B cell (primary cell): ENCODE measurements at regions not wholly inside any gene's neighbourhood (a gene's known extent, or its start where the extent isn't known, plus 50 kb on each side); places are given as distances from the start of the nearest gene placed in this dataset.

ENCODE experiments used
- ATAC-seq: fragments of 200-7000 bp; cut with Tn5 transposase; one replicate; pipeline ENCODE4 v1.10.0; 2021; ENCODE audit warnings: low read depth, mild to moderate bottlenecking, moderate number of reproducible peaks, moderate library complexity
- CTCF ChIA-PET: fragments of 350-600 bp; sonication (Branson Sonifier 250); formaldehyde crosslinking; loops from one replicate; lab custom pipeline; 2021; ENCODE audit warnings: antibody characterized with exemption, inconsistent platforms; lab: Charles Lee
- POLR2A ChIA-PET: fragments of 350-600 bp; sonication (Branson Sonifier 250); formaldehyde crosslinking; loops from one replicate; lab custom pipeline; 2021; ENCODE audit warnings: antibody characterized with exemption; lab: Charles Lee
- DNase-seq: peaks from one replicate; pipeline ENCODE4 v3.0.0; 2013
- H2AFZ ChIP-seq: 2 replicates; pipeline ENCODE4 v1.6.1; 2012; ENCODE audit warnings: mild to moderate bottlenecking, low read depth, low read length; ENCODE audit not compliant: insufficient read depth, poor library complexity, severe bottlenecking
- H3K27ac ChIP-seq, 2 donors: 1 replicate in 1 of 2; 2 replicates in 1 of 2; pipeline ENCODE4 v1.5.1; 2012 to 2013; ENCODE audit warnings: low read length in 2 of 2, mild to moderate bottlenecking in 2 of 2, moderate library complexity in 1 of 2
- H3K27me3 ChIP-seq, 4 experiments: fragments of 200-600 bp in 1 of 4; sonication (generic) in 1 of 4; replicated peaks in 1 of 4; 1 replicate in 2 of 4; 2 replicates in 2 of 4; pipeline versions ENCODE4 v1.6.1 to v1.7.0; 2013 to 2016; ENCODE audit warnings: low read length in 3 of 4, mild to moderate bottlenecking in 2 of 4, mixed read lengths in 1 of 4, moderate library complexity in 1 of 4; ENCODE audit not compliant: insufficient read depth in 4 of 4, control insufficient read depth in 3 of 4; ENCODE audit errors: control extremely low read depth in 1 of 4
- H3K36me3 ChIP-seq, 2 experiments: replicated peaks in 1 of 2; 1 replicate in 1 of 2; 2 replicates in 1 of 2; pipeline versions ENCODE4 v1.6.1 to v1.7.1; 2013; ENCODE audit warnings: low read length in 1 of 2; ENCODE audit not compliant: insufficient read depth in 2 of 2, control insufficient read depth in 1 of 2; ENCODE audit errors: control extremely low read depth in 1 of 2, extremely low read depth in 1 of 2
- H3K4me1 ChIP-seq, 2 donors: fragments of 200-600 bp in 1 of 2; sonication (generic) in 1 of 2; 1 replicate in 1 of 2; 2 replicates in 1 of 2; pipeline versions ENCODE4 v1.5.1 to v1.6.1; 2013 to 2017; ENCODE audit warnings: low read length in 2 of 2; ENCODE audit not compliant: control insufficient read depth in 2 of 2, insufficient read depth in 2 of 2
- H3K4me2 ChIP-seq: replicated peaks from 2 replicates; pipeline ENCODE3; 2012; ENCODE audit warnings: mild to moderate bottlenecking, low read depth, low read length; ENCODE audit not compliant: poor library complexity, severe bottlenecking
- H3K4me3 ChIP-seq, 5 experiments: fragments of 200-600 bp in 1 of 5; sonication (generic) in 1 of 5; 1 replicate in 3 of 5; 2 replicates in 2 of 5; pipeline versions ENCODE4 v1.5.1 to v1.7.0; 2011 to 2016; ENCODE audit warnings: low read length in 4 of 5, mild to moderate bottlenecking in 4 of 5, low read depth in 2 of 5, control low read depth in 1 of 5, moderate library complexity in 1 of 5; ENCODE audit not compliant: insufficient read depth in 1 of 5; ENCODE audit errors: control extremely low read depth in 1 of 5, extremely low read depth in 1 of 5
- H3K79me2 ChIP-seq: fragments of 200-600 bp; sonication (generic); one replicate; pipeline ENCODE4 v1.6.0; 2016; ENCODE audit warnings: low read length; ENCODE audit not compliant: control insufficient read depth, insufficient read depth
- H3K9ac ChIP-seq: fragments of 200-600 bp; sonication (generic); 2 replicates; pipeline ENCODE4 v1.6.1; 2017; ENCODE audit warnings: mild to moderate bottlenecking, low read length, moderate library complexity
- H3K9me3 ChIP-seq, 3 donors: one replicate each; pipeline versions ENCODE4 v1.6.1 to v1.7.1; 2013; ENCODE audit warnings: low read length in 2 of 3; ENCODE audit not compliant: control insufficient read depth in 2 of 3, insufficient read depth in 1 of 3; ENCODE audit errors: control extremely low read depth in 1 of 3
- H4K20me1 ChIP-seq: 2 replicates; pipeline ENCODE4 v1.6.0; 2012; ENCODE audit warnings: mild to moderate bottlenecking, low read length; ENCODE audit not compliant: insufficient read depth, control insufficient read depth, poor library complexity, severe bottlenecking
- H3K27ac Mint-ChIP-seq: one replicate; pipeline ENCODE4 v1.8.0; 2021; ENCODE audit warnings: mixed read lengths
- H3K27me3 Mint-ChIP-seq: one replicate; pipeline ENCODE4 v1.8.0; 2021; ENCODE audit warnings: mixed read lengths
- H3K4me1 Mint-ChIP-seq: one replicate; pipeline ENCODE4 v1.8.0; 2021; ENCODE audit warnings: mixed read lengths
- H3K4me3 Mint-ChIP-seq: one replicate; pipeline ENCODE4 v1.8.0; 2021; ENCODE audit warnings: mixed read lengths
- H3K9me3 Mint-ChIP-seq: one replicate; pipeline ENCODE4 v1.8.0; 2022; ENCODE audit warnings: mixed read lengths; ENCODE audit not compliant: insufficient read depth
- EZH2 ChIP-seq: IDR thresholded peaks from 2 replicates; pipeline ENCODE4 v1.6.1; 2012; ENCODE audit warnings: borderline replicate concordance, low read depth, mild to moderate bottlenecking, moderate library complexity, low read length; ENCODE audit not compliant: insufficient read depth, poor library complexity, severe bottlenecking
- WGBS: methylation state at CpG from one replicate; pipeline ENCODE4 v1.1.5; 2013; ENCODE audit warnings: missing lambda C conversion rate; ENCODE audit not compliant: insufficient coverage; 5-methylcytosine and 5-hydroxymethylcytosine counted together
- intact Hi-C: fragments of 100-400 bp; cut with micrococcal nuclease; formaldehyde crosslinking; loops from one replicate; pipeline ENCODE4 v1.10.0; 2022
- TF ChIP-seq, protein P1 (sequence below): fragments of 200-600 bp; IDR thresholded peaks from one replicate; pipeline ENCODE4 v1.8.0; 2022; ENCODE audit warnings: antibody characterized with exemption, mild to moderate bottlenecking

DNA sequence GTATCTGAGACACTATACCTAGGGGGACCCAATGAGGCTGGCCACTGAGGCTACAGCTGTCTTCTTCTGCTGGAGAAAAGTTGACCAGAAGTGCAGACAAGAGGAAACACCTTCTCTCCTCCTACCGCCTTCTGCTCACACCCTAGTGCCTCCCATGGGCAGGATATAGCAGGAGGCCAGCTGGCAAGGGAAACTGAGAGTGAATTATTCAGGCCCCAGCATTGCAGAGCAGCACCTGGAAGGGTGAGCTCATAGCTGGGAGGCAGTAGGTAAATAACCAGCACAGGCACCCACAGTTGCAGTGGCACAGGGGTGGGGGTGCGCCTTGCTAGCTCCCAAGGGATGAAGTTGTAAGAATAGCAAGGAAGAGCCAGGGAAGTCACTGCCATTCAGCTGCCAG, 267.4 kb upstream of the NCAM1 start:
- no peaks in the 10 kb centered on the region for H3K36me3 ChIP-seq
- no peaks in the 10 kb centered on the region for H3K27me3 Mint-ChIP-seq
- H3K9me3 Mint-ChIP-seq: no peaks in the 10 kb centered on the region
- no peaks in the 10 kb centered on the region for H3K4me1 Mint-ChIP-seq
- ATAC-seq (no peak), DNase-seq (no peak)
- WGBS: 88% methylated on average over 1 of the region's 2 CpGs
- no peak overlapping the region for H3K4me3 ChIP-seq
- H2AFZ ChIP-seq: no peak overlapping the region
- TF ChIP-seq EZH2: no peak
- TF ChIP-seq, protein P1, sequence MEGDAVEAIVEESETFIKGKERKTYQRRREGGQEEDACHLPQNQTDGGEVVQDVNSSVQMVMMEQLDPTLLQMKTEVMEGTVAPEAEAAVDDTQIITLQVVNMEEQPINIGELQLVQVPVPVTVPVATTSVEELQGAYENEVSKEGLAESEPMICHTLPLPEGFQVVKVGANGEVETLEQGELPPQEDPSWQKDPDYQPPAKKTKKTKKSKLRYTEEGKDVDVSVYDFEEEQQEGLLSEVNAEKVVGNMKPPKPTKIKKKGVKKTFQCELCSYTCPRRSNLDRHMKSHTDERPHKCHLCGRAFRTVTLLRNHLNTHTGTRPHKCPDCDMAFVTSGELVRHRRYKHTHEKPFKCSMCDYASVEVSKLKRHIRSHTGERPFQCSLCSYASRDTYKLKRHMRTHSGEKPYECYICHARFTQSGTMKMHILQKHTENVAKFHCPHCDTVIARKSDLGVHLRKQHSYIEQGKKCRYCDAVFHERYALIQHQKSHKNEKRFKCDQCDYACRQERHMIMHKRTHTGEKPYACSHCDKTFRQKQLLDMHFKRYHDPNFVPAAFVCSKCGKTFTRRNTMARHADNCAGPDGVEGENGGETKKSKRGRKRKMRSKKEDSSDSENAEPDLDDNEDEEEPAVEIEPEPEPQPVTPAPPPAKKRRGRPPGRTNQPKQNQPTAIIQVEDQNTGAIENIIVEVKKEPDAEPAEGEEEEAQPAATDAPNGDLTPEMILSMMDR: no peak
- POLR2A ChIA-PET: no interaction called here
- CTCF ChIA-PET: no interaction called here
- H3K4me3 Mint-ChIP-seq: no peak overlapping the region
- H3K4me2 ChIP-seq: no peak overlapping the region
- H3K27ac Mint-ChIP-seq: no peak overlapping the region
- no peak overlapping the region for H3K27ac ChIP-seq
- H3K4me1 ChIP-seq: no peaks in the 10 kb centered on the region
- intact Hi-C loops: no loop called here
- H3K79me2 ChIP-seq: no peaks in the 10 kb centered on the region
- peaks cover 0 to 2% (median 0%) of the 10 kb centered on the region in 4 experiments for H3K27me3 ChIP-seq
- no peaks in the 10 kb centered on the region for H4K20me1 ChIP-seq
- H3K9me3 ChIP-seq: peaks cover 0 to 3% (median 0%) of the 10 kb centered on the region in 3 donors
- H3K9ac ChIP-seq: no peak overlapping the region

DNA sequence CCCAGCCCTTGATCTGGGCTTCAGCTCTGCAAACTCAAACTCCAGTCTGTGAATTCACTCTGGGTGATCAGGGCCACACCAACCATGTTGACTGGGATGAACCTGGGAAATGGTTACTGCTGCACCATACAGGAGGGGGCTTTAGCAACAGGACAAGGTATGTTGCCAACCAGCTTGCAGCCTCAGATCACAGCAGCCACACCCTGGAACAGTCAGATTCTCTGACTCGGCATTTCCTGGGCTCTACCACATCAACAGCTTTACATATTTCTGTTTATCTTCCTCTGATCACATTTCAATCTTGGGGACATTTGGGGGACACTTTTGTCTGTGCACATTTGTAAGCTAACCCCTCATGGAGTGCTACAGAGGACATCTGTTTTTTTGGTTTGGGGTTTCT, 267.0 kb upstream of the NCAM1 start:
- Histone ChIP-seq H3K27me3 (peaks cover 0 to 2% (median 0%) of the 10 kb centered on the region in 4 experiments), H3K9ac (no peak overlapping the region), H3K79me2 (no peaks in the 10 kb centered on the region), H3K36me3 (no peaks in the 10 kb centered on the region), H3K9me3 (peaks cover 0 to 3% (median 0%) of the 10 kb centered on the region in 3 donors), H3K4me2 (no peak overlapping the region), H3K4me3 (no peak overlapping the region), H2AFZ (no peak overlapping the region), H3K4me1 (no peaks in the 10 kb centered on the region), H4K20me1 (no peaks in the 10 kb centered on the region), H3K27ac (no peak overlapping the region)
- Mint-ChIP-seq H3K27me3 (no peaks in the 10 kb centered on the region), H3K4me3 (no peak overlapping the region), H3K9me3 (no peaks in the 10 kb centered on the region), H3K27ac (no peak overlapping the region), H3K4me1 (no peaks in the 10 kb centered on the region)
- WGBS: 100% methylated on average over 1 of the region's 1 CpG
- ATAC-seq (no peak), DNase-seq (no peak)
- intact Hi-C loops: no loop called here
- no peak for TF ChIP-seq EZH2
- TF ChIP-seq, protein P1: no peak
- CTCF ChIA-PET: no interaction called here
- POLR2A ChIA-PET: no interaction called here
